HepG2 (cell line): ENCODE measurements at regions not wholly inside any gene's neighbourhood (a gene's known extent, or its start where the extent isn't known, plus 50 kb on each side); places are given as distances from the start of the nearest gene placed in this dataset.

Experiments
- ATF7 ChIP-seq, 2 experiments: fragments of 450-650 bp in 1 of 2; sonication (generic) in 1 of 2; formaldehyde crosslinking in 1 of 2; IDR thresholded peaks; 2 replicates each; pipeline versions ENCODE4 v1.4.0 to v1.6.1; 2016 to 2020; ENCODE audit warnings: antibody characterized with exemption in 1 of 2, mild to moderate bottlenecking in 1 of 2, missing genetic modification reagents in 1 of 2
- CBFB ChIP-seq: sonication (generic); formaldehyde crosslinking; IDR thresholded peaks from 2 replicates; pipeline ENCODE4 v1.4.0; 2020; ENCODE audit warnings: missing genetic modification reagents
- CEBPG ChIP-seq: IDR thresholded peaks from 2 replicates; pipeline ENCODE4 v1.6.1; 2016
- E2F2 ChIP-seq: sonication (generic); formaldehyde crosslinking; IDR thresholded peaks from 2 replicates; pipeline ENCODE4 v1.4.0; 2020; ENCODE audit warnings: missing genetic modification reagents, borderline replicate concordance
- EEA1 ChIP-seq: sonication (generic); formaldehyde crosslinking; IDR thresholded peaks from 2 replicates; pipeline ENCODE4 v1.5.1; 2020; ENCODE audit warnings: mild to moderate bottlenecking, missing genetic modification reagents, borderline replicate concordance
- FOXP4 ChIP-seq: sonication (generic); formaldehyde crosslinking; IDR thresholded peaks from 2 replicates; pipeline ENCODE4 v1.4.0; 2020; ENCODE audit warnings: missing genetic modification reagents
- GPN1 ChIP-seq: sonication (generic); formaldehyde crosslinking; IDR thresholded peaks from 2 replicates; pipeline ENCODE4 v1.5.1; 2020; ENCODE audit warnings: missing genetic modification reagents, borderline replicate concordance
- HNF4G ChIP-seq, 2 experiments: sonication (generic) in 1 of 2; formaldehyde crosslinking in 1 of 2; IDR thresholded peaks; 2 replicates each; pipeline versions ENCODE4 v1.4.0 to v1.6.1; 2011 to 2020; ENCODE audit warnings: borderline replicate concordance in 2 of 2, low read depth in 2 of 2, mild to moderate bottlenecking in 2 of 2, low read length in 1 of 2, missing genetic modification reagents in 1 of 2, moderate library complexity in 1 of 2
- HOXA5 ChIP-seq: sonication (generic); formaldehyde crosslinking; IDR thresholded peaks from 2 replicates; pipeline ENCODE4 v1.4.0; 2020; ENCODE audit warnings: missing genetic modification reagents
- IKZF4 ChIP-seq: sonication (generic); formaldehyde crosslinking; IDR thresholded peaks from 2 replicates; pipeline ENCODE4 v1.5.1; 2020; ENCODE audit warnings: borderline replicate concordance, mild to moderate bottlenecking, low read depth, missing genetic modification reagents; ENCODE audit errors: not compliant biosample characterization
- JARID2 ChIP-seq: sonication (generic); formaldehyde crosslinking; IDR thresholded peaks from 2 replicates; pipeline ENCODE4 v1.8.1; 2023; ENCODE audit warnings: missing genetic modification reagents, inconsistent platforms; ENCODE audit not compliant: insufficient replicate concordance
- MEF2D ChIP-seq: sonication (generic); formaldehyde crosslinking; IDR thresholded peaks from 2 replicates; pipeline ENCODE4 v1.5.1; 2020; ENCODE audit warnings: mild to moderate bottlenecking, missing genetic modification reagents
- NCOA2 ChIP-seq: sonication (generic); formaldehyde crosslinking; IDR thresholded peaks from 2 replicates; pipeline ENCODE4 v1.8.0; 2022; ENCODE audit warnings: inconsistent platforms
- NCOA5 ChIP-seq: sonication (generic); formaldehyde crosslinking; IDR thresholded peaks from 2 replicates; pipeline ENCODE4 v1.4.0; 2020; ENCODE audit warnings: missing genetic modification reagents
- NCOR1 ChIP-seq: fragments of 200-600 bp; sonication (generic); IDR thresholded peaks from 2 replicates; pipeline ENCODE4 v1.7.0; 2017; ENCODE audit warnings: antibody characterized with exemption, low read length, borderline replicate concordance
- NFATC3 ChIP-seq: sonication (generic); formaldehyde crosslinking; IDR thresholded peaks from 2 replicates; pipeline ENCODE4 v1.5.1; 2020; ENCODE audit warnings: mild to moderate bottlenecking, missing genetic modification reagents
- PCBP1 ChIP-seq: fragments of 200-400 bp; formaldehyde crosslinking; IDR thresholded peaks from 2 replicates; pipeline ENCODE4 v1.6.1; 2017; ENCODE audit warnings: mild to moderate bottlenecking, low read depth, low read length, borderline replicate concordance
- POGZ ChIP-seq: sonication (generic); formaldehyde crosslinking; IDR thresholded peaks from 2 replicates; pipeline ENCODE4 v1.4.0; 2020; ENCODE audit warnings: mild to moderate bottlenecking, missing genetic modification reagents
- TCF12 ChIP-seq, 2 experiments: fragments of 450-650 bp in 1 of 2; sonication (generic) in 1 of 2; formaldehyde crosslinking in 1 of 2; IDR thresholded peaks; 2 replicates each; pipeline versions ENCODE4 v1.6.1 to v1.8.0; 2017 to 2022; ENCODE audit warnings: antibody characterized with exemption in 1 of 2, mild to moderate bottlenecking in 1 of 2, missing genetic modification reagents in 1 of 2, moderate library complexity in 1 of 2
- THAP11 ChIP-seq: IDR thresholded peaks from 2 replicates; pipeline ENCODE4 v1.6.1; 2016; ENCODE audit warnings: missing biosample characterization, missing genetic modification reagents
- ZNF3 ChIP-seq: IDR thresholded peaks from 2 replicates; pipeline ENCODE4 v1.7.0; 2017; ENCODE audit warnings: inconsistent platforms
- ZNF501 ChIP-seq: sonication (generic); formaldehyde crosslinking; IDR thresholded peaks from 2 replicates; pipeline ENCODE4 v1.5.1; 2020; ENCODE audit warnings: mild to moderate bottlenecking, moderate library complexity, missing genetic modification reagents
- ZNF567 ChIP-seq: sonication (generic); formaldehyde crosslinking; IDR thresholded peaks from 2 replicates; pipeline ENCODE4 v1.8.1; 2023; ENCODE audit warnings: mild to moderate bottlenecking, missing genetic modification reagents, borderline replicate concordance
- ZSCAN9 ChIP-seq: IDR thresholded peaks from 2 replicates; pipeline ENCODE4 v1.6.1; 2016; ENCODE audit warnings: borderline replicate concordance
- TF ChIP-seq, protein P1 (sequence below): sonication (generic); formaldehyde crosslinking; conservative IDR thresholded peaks from 2 replicates; pipeline ENCODE4 v1.8.0; 2022; ENCODE audit warnings: missing genetic modification reagents

GRCh38 chr2:145755019-145755837 lies 1235.3 kb upstream of the ZEB2 start (continued):
- no peak for TF ChIP-seq E2F2 (CRISPR knock-in tag)
- TF ChIP-seq ATF7 (IDR thresholded peaks at IDR 0.05) = no peak
- TF ChIP-seq ATF7 (CRISPR knock-in tag; IDR thresholded peaks at IDR 0.05) = no peak
- 0 out of 2 replicates have a peak, but pooled peaks have one; percentile 49 for TF ChIP-seq HOXA5
- no peak for TF ChIP-seq ZNF567 (CRISPR knock-in tag)
- TF ChIP-seq TCF12 (IDR thresholded peaks at IDR 0.05) = no peak
- TF ChIP-seq TCF12 (CRISPR knock-in tag; IDR thresholded peaks at IDR 0.05) = no peak
- peak; percentile 81 for TF ChIP-seq NCOA2 (CRISPR knock-in tag)
- peak; percentile 90 for TF ChIP-seq HNF4G (IDR thresholded peaks at IDR 0.05; ENCODE audit: borderline replicate concordance, low read depth, low read length)
- peak; percentile 57; the same call in 1 of the 2 replicates for TF ChIP-seq HNF4G (CRISPR knock-in tag; IDR thresholded peaks at IDR 0.05; ENCODE audit: borderline replicate concordance, low read depth)
- TF ChIP-seq CEBPG = peak; percentile 29; the same call in 1 of the 2 replicates
- TF ChIP-seq PCBP1 = no peak
- no peak for TF ChIP-seq JARID2 (CRISPR knock-in tag)
- TF ChIP-seq NCOA5 (CRISPR knock-in tag) = no peak
- TF ChIP-seq CBFB (CRISPR knock-in tag) = 0 out of 2 replicates have a peak, but pooled peaks have one; percentile 22
- no peak for TF ChIP-seq NFATC3 (CRISPR knock-in tag)
- TF ChIP-seq ZSCAN9 (CRISPR knock-in tag) = peak; percentile 26; the same call in 1 of the 2 replicates
- 0 out of 2 replicates have a peak, but pooled peaks have one; percentile 32 for TF ChIP-seq ZNF501 (CRISPR knock-in tag)
- TF ChIP-seq, protein P1, sequence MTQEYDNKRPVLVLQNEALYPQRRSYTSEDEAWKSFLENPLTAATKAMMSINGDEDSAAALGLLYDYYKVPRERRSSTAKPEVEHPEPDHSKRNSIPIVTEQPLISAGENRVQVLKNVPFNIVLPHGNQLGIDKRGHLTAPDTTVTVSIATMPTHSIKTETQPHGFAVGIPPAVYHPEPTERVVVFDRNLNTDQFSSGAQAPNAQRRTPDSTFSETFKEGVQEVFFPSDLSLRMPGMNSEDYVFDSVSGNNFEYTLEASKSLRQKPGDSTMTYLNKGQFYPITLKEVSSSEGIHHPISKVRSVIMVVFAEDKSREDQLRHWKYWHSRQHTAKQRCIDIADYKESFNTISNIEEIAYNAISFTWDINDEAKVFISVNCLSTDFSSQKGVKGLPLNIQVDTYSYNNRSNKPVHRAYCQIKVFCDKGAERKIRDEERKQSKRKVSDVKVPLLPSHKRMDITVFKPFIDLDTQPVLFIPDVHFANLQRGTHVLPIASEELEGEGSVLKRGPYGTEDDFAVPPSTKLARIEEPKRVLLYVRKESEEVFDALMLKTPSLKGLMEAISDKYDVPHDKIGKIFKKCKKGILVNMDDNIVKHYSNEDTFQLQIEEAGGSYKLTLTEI (CRISPR knock-in tag) = no peak
- TF ChIP-seq POGZ (CRISPR knock-in tag) = peak; percentile 97
- peak; percentile 89; the same call in 1 of the 2 replicates for TF ChIP-seq NCOR1
- TF ChIP-seq ZNF3 (CRISPR knock-in tag) = peak; percentile 73
- TF ChIP-seq FOXP4 (CRISPR knock-in tag) = peak; percentile 61
- TF ChIP-seq THAP11 (CRISPR knock-in tag) = 0 out of 2 replicates have a peak, but pooled peaks have one; percentile 15
- TF ChIP-seq IKZF4 (CRISPR knock-in tag) = no peak
- no peak for TF ChIP-seq GPN1 (CRISPR knock-in tag)
- TF ChIP-seq MEF2D (CRISPR knock-in tag) = 0 out of 2 replicates have a peak, but pooled peaks have one; percentile 45
- no peak for TF ChIP-seq EEA1 (CRISPR knock-in tag)
